ENCODE measurements at regions not wholly inside any gene's neighbourhood (a gene's known extent, or its start where the extent isn't known, plus 50 kb on each side); places are given as distances from the start of the nearest gene placed in this dataset.

GRCh38 chr3:117543521-117543920 lies 833.9 kb downstream of the TUSC7 start:
- Histone ChIP-seq H3K27me3 (no peaks in the 10 kb centered on the region), H3K4me1 (no peaks in the 10 kb centered on the region), H3K9me3 (no peaks in the 10 kb centered on the region), H3K4me3 (no peak overlapping the region), H3K36me3 (no peaks in the 10 kb centered on the region), H3K27ac (no peak overlapping the region)
- no peak for TF ChIP-seq CTCF (IDR thresholded peaks at IDR 0.05)
- TF ChIP-seq POLR2A (IDR thresholded peaks at IDR 0.05): no peak
- WGBS (ENCODE audit: insufficient coverage, low coverage, low lambda C conversion rate, missing lambda C conversion rate): 46% methylated on average over 1 of the region's 1 CpG
- ATAC-seq (no peak), DNase-seq (no peak)
- intact Hi-C loops (cut with DNase I): no loop called here

- Histone ChIP-seq H3K27me3 (no peaks in the 10 kb centered on the region), H3K4me1 (no peaks in the 10 kb centered on the region), H3K9me3 (no peaks in the 10 kb centered on the region), H3K36me3 (no peaks in the 10 kb centered on the region), H3K27ac (no peak overlapping the region), H3K4me3 (no peak overlapping the region)
- intact Hi-C loops (cut with DNase I): no loop called here
- TF ChIP-seq CTCF (IDR thresholded peaks at IDR 0.05) (no peak), POLR2A (IDR thresholded peaks at IDR 0.05) (no peak)
- WGBS (ENCODE audit: insufficient coverage, low coverage, low lambda C conversion rate, missing lambda C conversion rate): 45% methylated on average over 4 of the region's 4 CpGs
- ATAC-seq (no peak), DNase-seq (no peak)
Measured at GRCh38 chr3:117545484-117545883, 835.9 kb downstream of the TUSC7 start.

- Histone ChIP-seq H3K36me3 (no peaks in the 10 kb centered on the region), H3K4me1 (no peaks in the 10 kb centered on the region), H3K4me3 (no peak overlapping the region), H3K9me3 (no peaks in the 10 kb centered on the region), H3K27ac (no peak overlapping the region), H3K27me3 (no peaks in the 10 kb centered on the region)
- TF ChIP-seq POLR2A (IDR thresholded peaks at IDR 0.05) (no peak), CTCF (IDR thresholded peaks at IDR 0.05) (no peak)
- intact Hi-C loops (cut with DNase I): no loop called here
- DNase-seq: no peak
- ATAC-seq: no peak
- WGBS (ENCODE audit: insufficient coverage, low coverage, low lambda C conversion rate, missing lambda C conversion rate): 53% methylated on average over 2 of the region's 2 CpGs
Measured at GRCh38 chr3:117547956-117548550, 838.5 kb downstream of the TUSC7 start.

- H3K36me3 ChIP-seq: no peaks in the 10 kb centered on the region
- ATAC-seq: no peak
- H3K4me1 ChIP-seq: no peaks in the 10 kb centered on the region
- no peak overlapping the region for H3K27ac ChIP-seq
- TF ChIP-seq POLR2A (IDR thresholded peaks at IDR 0.05) (no peak), CTCF (IDR thresholded peaks at IDR 0.05) (no peak)
- no peak for DNase-seq
- no peak overlapping the region for H3K4me3 ChIP-seq
- intact Hi-C loops (cut with DNase I): no loop called here
- 43% methylated on average over 3 of the region's 3 CpGs for WGBS (ENCODE audit: insufficient coverage, low coverage, low lambda C conversion rate, missing lambda C conversion rate)
- H3K9me3 ChIP-seq: no peaks in the 10 kb centered on the region
- no peaks in the 10 kb centered on the region for H3K27me3 ChIP-seq
Measured at GRCh38 chr3:117548600-117548999, 839.0 kb downstream of the TUSC7 start.

GRCh38 chr3:117549716-117550115 lies 840.1 kb downstream of the TUSC7 start:
- no peaks in the 10 kb centered on the region for H3K27me3 ChIP-seq
- ATAC-seq (no peak), DNase-seq (no peak)
- H3K4me1 ChIP-seq: no peaks in the 10 kb centered on the region
- TF ChIP-seq POLR2A (IDR thresholded peaks at IDR 0.05): no peak
- no peak for TF ChIP-seq CTCF (IDR thresholded peaks at IDR 0.05)
- no peaks in the 10 kb centered on the region for H3K9me3 ChIP-seq
- H3K27ac ChIP-seq: no peak overlapping the region
- no peaks in the 10 kb centered on the region for H3K36me3 ChIP-seq
- H3K4me3 ChIP-seq: no peak overlapping the region
- intact Hi-C loops (cut with DNase I): no loop called here
- 56% methylated on average over 2 of the region's 2 CpGs for WGBS (ENCODE audit: insufficient coverage, low coverage, low lambda C conversion rate, missing lambda C conversion rate)

Data from right lobe of liver (tissue), 6 donors.